ENCODE measurements at regions not wholly inside any gene's neighbourhood (a gene's known extent, or its start where the extent isn't known, plus 50 kb on each side); places are given as distances from the start of the nearest gene placed in this dataset.

GRCh38 chr11:106233191-106233590 is 155.7 kb downstream of the AASDHPPT start:
- no peaks in the 10 kb centered on the region for H3K79me2 ChIP-seq (ENCODE audit: control insufficient read depth, low read length)
- H3K27me3 ChIP-seq (ENCODE audit: control insufficient read depth, low read length), result no peaks in the 10 kb centered on the region
- no peak for TF ChIP-seq CTCF (IDR thresholded peaks at IDR 0.05; ENCODE audit: low read depth, low read length, poor library complexity, severe bottlenecking)
- no peak for TF ChIP-seq EZH2phosphoT487 (IDR thresholded peaks at IDR 0.05; ENCODE audit: borderline replicate concordance, low read length)
- H3K9me2 ChIP-seq (replicated peaks; ENCODE audit: control insufficient read depth, low read length), result no peaks in the 10 kb centered on the region
- H3K27ac ChIP-seq (ENCODE audit: low read depth, low read length), result no peak overlapping the region
- H3K36me3 ChIP-seq (ENCODE audit: control insufficient read depth, low read length), result no peaks in the 10 kb centered on the region
- H3K4me2 ChIP-seq (ENCODE audit: low read length), result no peak overlapping the region
- no peaks in the 10 kb centered on the region for H4K20me1 ChIP-seq (ENCODE audit: control insufficient read depth, insufficient read depth, low read depth, low read length)
- H3F3A ChIP-seq (ENCODE audit: control insufficient read depth, insufficient read depth), result no peaks in the 10 kb centered on the region
- peaks cover 5% of the 10 kb centered on the region; the same call in 1 of the 2 replicates for H3K4me1 ChIP-seq (ENCODE audit: control insufficient read depth, low read length)
- no peak overlapping the region for H3K4me3 ChIP-seq (ENCODE audit: low read length)
- H3K9me3 ChIP-seq (ENCODE audit: control insufficient read depth, insufficient read depth, low read length), result 0 out of 2 replicates have a peak, but pooled peaks cover 5% of the 10 kb centered on the region

- Histone ChIP-seq H3K36me3 (ENCODE audit: control insufficient read depth, low read length) (no peaks in the 10 kb centered on the region), H3K9me3 (ENCODE audit: control insufficient read depth, insufficient read depth, low read length) (0 out of 2 replicates have a peak, but pooled peaks cover 5% of the 10 kb centered on the region), H3K4me3 (ENCODE audit: low read length) (no peak overlapping the region), H3K9me2 (replicated peaks; ENCODE audit: control insufficient read depth, low read length) (no peaks in the 10 kb centered on the region), H3K4me1 (ENCODE audit: control insufficient read depth, low read length) (peaks cover 5% of the 10 kb centered on the region; the same call in 1 of the 2 replicates), H3F3A (ENCODE audit: control insufficient read depth, insufficient read depth) (no peaks in the 10 kb centered on the region), H3K27ac (ENCODE audit: low read depth, low read length) (peak overlapping the region; percentile 49), H3K79me2 (ENCODE audit: control insufficient read depth, low read length) (no peaks in the 10 kb centered on the region), H4K20me1 (ENCODE audit: control insufficient read depth, insufficient read depth, low read depth, low read length) (no peaks in the 10 kb centered on the region), H3K4me2 (ENCODE audit: low read length) (no peak overlapping the region), H3K27me3 (ENCODE audit: control insufficient read depth, low read length) (no peaks in the 10 kb centered on the region)
- no peak for TF ChIP-seq CTCF (IDR thresholded peaks at IDR 0.05; ENCODE audit: low read depth, low read length, poor library complexity, severe bottlenecking)
- no peak for TF ChIP-seq EZH2phosphoT487 (IDR thresholded peaks at IDR 0.05; ENCODE audit: borderline replicate concordance, low read length)
Observed at GRCh38 chr11:106234794-106235193, 157.3 kb downstream of the AASDHPPT start.

- H3K4me2 ChIP-seq (ENCODE audit: low read length), result no peak overlapping the region
- no peaks in the 10 kb centered on the region for H3K9me3 ChIP-seq (ENCODE audit: control insufficient read depth, insufficient read depth, low read length)
- H3K79me2 ChIP-seq (ENCODE audit: control insufficient read depth, low read length), result no peaks in the 10 kb centered on the region
- no peak for TF ChIP-seq CTCF (IDR thresholded peaks at IDR 0.05; ENCODE audit: low read depth, low read length, poor library complexity, severe bottlenecking)
- TF ChIP-seq EZH2phosphoT487 (IDR thresholded peaks at IDR 0.05; ENCODE audit: borderline replicate concordance, low read length), result no peak
- H3K27me3 ChIP-seq (ENCODE audit: control insufficient read depth, low read length), result no peaks in the 10 kb centered on the region
- H3K4me1 ChIP-seq (ENCODE audit: control insufficient read depth, low read length), result peaks cover 5% of the 10 kb centered on the region; the same call in 1 of the 2 replicates
- no peaks in the 10 kb centered on the region for H4K20me1 ChIP-seq (ENCODE audit: control insufficient read depth, insufficient read depth, low read depth, low read length)
- H3K9me2 ChIP-seq (replicated peaks; ENCODE audit: control insufficient read depth, low read length), result no peaks in the 10 kb centered on the region
- H3K27ac ChIP-seq (ENCODE audit: low read depth, low read length), result no peak overlapping the region
- no peak overlapping the region for H3K4me3 ChIP-seq (ENCODE audit: low read length)
- no peaks in the 10 kb centered on the region for H3F3A ChIP-seq (ENCODE audit: control insufficient read depth, insufficient read depth)
- no peaks in the 10 kb centered on the region for H3K36me3 ChIP-seq (ENCODE audit: control insufficient read depth, low read length)
Observed at GRCh38 chr11:106236295-106236694, 158.8 kb downstream of the AASDHPPT start.
